Ovary (tissue), 7 donors: ENCODE measurements at regions not wholly inside any gene's neighbourhood (a gene's known extent, or its start where the extent isn't known, plus 50 kb on each side); places are given as distances from the start of the nearest gene placed in this dataset.

Experiments
- DNase-seq, 5 donors: peaks; one replicate each; pipeline ENCODE4 v3.0.0-alpha.2; 2019 to 2020
- H3K27ac ChIP-seq, 2 donors: fragments of 200-600 bp; one replicate each; pipeline versions ENCODE4 v1.5.1 to v1.8.0; 2019 to 2022
- H3K27me3 ChIP-seq: fragments of 200-600 bp; one replicate; pipeline ENCODE4 v1.8.0; 2022
- H3K36me3 ChIP-seq: fragments of 200-600 bp; sonication (generic); one replicate; pipeline ENCODE4 v1.5.1; 2019
- H3K4me1 ChIP-seq: one replicate; pipeline ENCODE4 v1.8.1; 2013; ENCODE audit warnings: mild to moderate bottlenecking, moderate library complexity; ENCODE audit not compliant: insufficient read depth
- H3K4me3 ChIP-seq: fragments of 200-600 bp; sonication (generic); one replicate; pipeline ENCODE4 v1.5.1; 2017
- H3K9me3 ChIP-seq, 2 donors: fragments of 200-600 bp in 1 of 2; sonication (generic) in 1 of 2; one replicate each; pipeline versions ENCODE4 v1.5.1 to v1.8.1; 2013 to 2019; ENCODE audit warnings: mild to moderate bottlenecking in 1 of 2, moderate library complexity in 1 of 2
- CTCF ChIP-seq, 3 donors: fragments of 450-650 bp in 2 of 3; fragments of 200-600 bp in 1 of 3; IDR thresholded peaks; one replicate each; pipeline versions ENCODE4 v1.5.1 to v1.8.0; 2016 to 2022; ENCODE audit warnings: antibody characterized with exemption in 3 of 3, mild to moderate bottlenecking in 1 of 3
- EP300 ChIP-seq: sonication (generic); formaldehyde crosslinking; IDR thresholded peaks from one replicate; pipeline ENCODE4 v1.6.1; 2017; ENCODE audit warnings: antibody characterized with exemption
- POLR2A ChIP-seq: fragments of 450-650 bp; IDR thresholded peaks from one replicate; pipeline ENCODE4 v1.6.1; 2017; ENCODE audit warnings: antibody characterized with exemption, mild to moderate bottlenecking, moderate library complexity
- WGBS, 3 donors: extraction: QIAGEN DNeasy Blood & Tissue Kit in 1 of 3; methylation state at CpG; one replicate each; pipeline versions ENCODE4 v1.1.5 to v1.1.7; 2013 to 2017; 5-methylcytosine and 5-hydroxymethylcytosine counted together
- intact Hi-C, 4 donors: fragments of 100-400 bp; cut with DNase I; formaldehyde crosslinking; loops; one replicate each; pipeline versions ENCODE4 v1.11.0 to v1.15.1; 2022 to 2023
- donor health status: DM: no; HTN: no; CAD: no; lungs with moderate emphysema.
- donor health status: DM: no; HTN: no; CAD: no.
- donor health status: Bipolar disorder and iron deficiency.
- donor health status: DM: no; HTN: no; CAD: no.
- donor health status: DM: yes; HTN: yes; CAD: no.

GRCh38 chr1:34270181-34270580, 93.5 kb downstream of the C1orf94 start:
- no peaks in the 10 kb centered on the region for H3K9me3 ChIP-seq
- 56 to 72% (median 59%) methylated on average over 3 of the region's 3 CpGs for WGBS, 3 donors
- intact Hi-C loops: no loop called here
- no peaks in the 10 kb centered on the region for H3K36me3 ChIP-seq
- no peak for DNase-seq
- TF ChIP-seq EP300 (no peak), POLR2A (no peak), CTCF (IDR thresholded peaks at IDR 0.05) (no peak)
- H3K27me3 ChIP-seq: no peaks in the 10 kb centered on the region
- H3K4me3 ChIP-seq: no peak overlapping the region
- no peaks in the 10 kb centered on the region for H3K4me1 ChIP-seq
- no peak overlapping the region for H3K27ac ChIP-seq

GRCh38 chr1:34272152-34272551, 95.4 kb downstream of the C1orf94 start:
- no peak overlapping the region for H3K4me3 ChIP-seq
- no peaks in the 10 kb centered on the region for H3K27me3 ChIP-seq
- no peaks in the 10 kb centered on the region for H3K9me3 ChIP-seq
- TF ChIP-seq CTCF (IDR thresholded peaks at IDR 0.05) (no peak), EP300 (no peak), POLR2A (no peak)
- DNase-seq: no peak
- H3K36me3 ChIP-seq: no peaks in the 10 kb centered on the region
- no peaks in the 10 kb centered on the region for H3K4me1 ChIP-seq
- no peak overlapping the region for H3K27ac ChIP-seq
- intact Hi-C loops: no loop called here
- whole genome bisulfite sequencing, 3 donors: 72 to 83% (median 81%) methylated on average over 4 of the region's 4 CpGs

GRCh38 chr1:34275150-34275549, 98.4 kb downstream of the C1orf94 start:
- no peak overlapping the region for H3K4me3 ChIP-seq
- H3K4me1 ChIP-seq: no peaks in the 10 kb centered on the region
- intact Hi-C loops: no loop called here
- H3K27me3 ChIP-seq: no peaks in the 10 kb centered on the region
- WGBS, 3 donors: 81 to 94% (median 85%) methylated on average over 3 of the region's 3 CpGs
- H3K9me3 ChIP-seq: no peaks in the 10 kb centered on the region
- no peak overlapping the region for H3K27ac ChIP-seq
- TF ChIP-seq POLR2A (no peak), CTCF (IDR thresholded peaks at IDR 0.05) (no peak), EP300 (no peak)
- no peaks in the 10 kb centered on the region for H3K36me3 ChIP-seq
- DNase-seq: no peak

- TF ChIP-seq EP300 (no peak), POLR2A (no peak), CTCF (IDR thresholded peaks at IDR 0.05) (no peak)
- Histone ChIP-seq H3K27me3 (no peaks in the 10 kb centered on the region), H3K4me3 (no peak overlapping the region), H3K4me1 (no peaks in the 10 kb centered on the region), H3K27ac (no peak overlapping the region), H3K36me3 (no peaks in the 10 kb centered on the region), H3K9me3 (no peaks in the 10 kb centered on the region)
- intact Hi-C loops: no loop called here
- DNase-seq: no peak
These were observed 99.9 kb downstream of the C1orf94 start for GRCh38 chr1:34276606-34277005.

GRCh38 chr1:34277150-34277549, 100.4 kb downstream of the C1orf94 start:
- no peaks in the 10 kb centered on the region for H3K36me3 ChIP-seq
- no peak overlapping the region for H3K27ac ChIP-seq
- TF ChIP-seq EP300 (no peak), POLR2A (no peak), CTCF (IDR thresholded peaks at IDR 0.05) (no peak)
- no peak overlapping the region for H3K4me3 ChIP-seq
- no peaks in the 10 kb centered on the region for H3K27me3 ChIP-seq
- H3K4me1 ChIP-seq: no peaks in the 10 kb centered on the region
- 77 to 100% (median 89%) methylated on average over 2 of the region's 2 CpGs for WGBS, 3 donors
- intact Hi-C loops: no loop called here
- no peak for DNase-seq
- no peaks in the 10 kb centered on the region for H3K9me3 ChIP-seq
